SK-N-SH treated with all-trans-retinoic acid at 6 μM for 48 hours (cell line): ENCODE measurements at regions not wholly inside any gene's neighbourhood (a gene's known extent, or its start where the extent isn't known, plus 50 kb on each side); places are given as distances from the start of the nearest gene placed in this dataset.

Source experiments
- ATAC-seq: fragments of 200-7000 bp; cut with Tn5 transposase; 3 replicates; pipeline ENCODE4 v1.9.1; 2020; ENCODE audit warnings: mild to moderate bottlenecking, moderate library complexity
- ARNTL ChIP-seq: fragments of 450-650 bp; formaldehyde crosslinking; IDR thresholded peaks from 2 replicates; pipeline ENCODE4 v1.5.0; 2020; ENCODE audit warnings: low read depth, mild to moderate bottlenecking, moderate library complexity, borderline replicate concordance
- BACH2 ChIP-seq: fragments of 250-450 bp; sonication (Bioruptor Pico); IDR thresholded peaks from 2 replicates; pipeline ENCODE4 v1.9.0; 2021; ENCODE audit warnings: mild to moderate bottlenecking, borderline replicate concordance
- CSDC2 ChIP-seq: fragments of 250-450 bp; sonication (Bioruptor Pico); IDR thresholded peaks from 2 replicates; pipeline ENCODE4 v1.5.0; 2020; ENCODE audit warnings: mild to moderate bottlenecking, moderate library complexity
- CSRNP3 ChIP-seq: fragments of 250-450 bp; sonication (Bioruptor Pico); IDR thresholded peaks from 2 replicates; pipeline ENCODE4 v1.5.1; 2021; ENCODE audit warnings: mild to moderate bottlenecking, moderate library complexity
- ESRRG ChIP-seq: fragments of 250-450 bp; sonication (Bioruptor Pico); IDR thresholded peaks from 2 replicates; pipeline ENCODE4 v1.6.1; 2021; ENCODE audit warnings: mild to moderate bottlenecking
- GLIS3 ChIP-seq: fragments of 250-450 bp; sonication (Bioruptor Pico); IDR thresholded peaks from 2 replicates; pipeline ENCODE4 v1.5.0; 2020; ENCODE audit warnings: mild to moderate bottlenecking, moderate library complexity
- ISL1 ChIP-seq: fragments of 250-450 bp; sonication (Bioruptor Pico); IDR thresholded peaks from 2 replicates; pipeline ENCODE4 v2.1.2; 2022; ENCODE audit warnings: mild to moderate bottlenecking, moderate library complexity
- OSR1 ChIP-seq: fragments of 250-450 bp; sonication (Bioruptor Pico); IDR thresholded peaks from 2 replicates; pipeline ENCODE4 v1.8.0; 2022; ENCODE audit warnings: moderate library complexity, mild to moderate bottlenecking, inconsistent platforms
- PATZ1 ChIP-seq: fragments of 250-450 bp; sonication (Bioruptor Pico); IDR thresholded peaks from 2 replicates; pipeline ENCODE4 v1.8.0; 2020; ENCODE audit warnings: mild to moderate bottlenecking, moderate library complexity, borderline replicate concordance
- PPARA ChIP-seq: fragments of 250-450 bp; sonication (Bioruptor Pico); IDR thresholded peaks from 2 replicates; pipeline ENCODE4 v1.5.0; 2020; ENCODE audit warnings: mild to moderate bottlenecking, borderline replicate concordance
- RARB ChIP-seq: fragments of 250-450 bp; sonication (Bioruptor Pico); IDR thresholded peaks from 2 replicates; pipeline ENCODE4 v1.8.0; 2021; ENCODE audit warnings: mild to moderate bottlenecking, moderate library complexity
- SNAI2 ChIP-seq: fragments of 250-450 bp; sonication (Bioruptor Pico); IDR thresholded peaks from 2 replicates; pipeline ENCODE4 v1.5.0; 2020; ENCODE audit warnings: mild to moderate bottlenecking, moderate library complexity
- TCF4 ChIP-seq: fragments of 250-450 bp; sonication (Bioruptor Pico); IDR thresholded peaks from 2 replicates; pipeline ENCODE4 v1.8.0; 2021; ENCODE audit warnings: mild to moderate bottlenecking, moderate library complexity, borderline replicate concordance
- TOX ChIP-seq: fragments of 250-450 bp; sonication (Bioruptor Pico); IDR thresholded peaks from 2 replicates; pipeline ENCODE4 v1.8.0; 2021; ENCODE audit warnings: mild to moderate bottlenecking, moderate library complexity, borderline replicate concordance
- ZC3H10 ChIP-seq: fragments of 250-450 bp; sonication (Bioruptor Pico); IDR thresholded peaks from 2 replicates; pipeline ENCODE4 v1.5.1; 2021; ENCODE audit warnings: mild to moderate bottlenecking, moderate library complexity
- ZFP3 ChIP-seq: fragments of 250-450 bp; sonication (Bioruptor Pico); IDR thresholded peaks from 2 replicates; pipeline ENCODE4 v1.5.0; 2020; ENCODE audit warnings: mild to moderate bottlenecking, moderate library complexity
- ZFP30 ChIP-seq: fragments of 450-650 bp; formaldehyde crosslinking; IDR thresholded peaks from 2 replicates; pipeline ENCODE4 v1.5.0; 2022; ENCODE audit warnings: mild to moderate bottlenecking, moderate library complexity
- ZNF565 ChIP-seq: fragments of 450-650 bp; formaldehyde crosslinking; conservative IDR thresholded peaks from 2 replicates; pipeline ENCODE4 v1.5.0; 2020; ENCODE audit warnings: low read depth, mild to moderate bottlenecking, moderate library complexity
- ZNF70 ChIP-seq: fragments of 450-650 bp; formaldehyde crosslinking; IDR thresholded peaks from 2 replicates; pipeline ENCODE4 v1.5.0; 2020; ENCODE audit warnings: mild to moderate bottlenecking, moderate library complexity
- ZNF8 ChIP-seq: fragments of 450-650 bp; formaldehyde crosslinking; IDR thresholded peaks from 2 replicates; pipeline ENCODE4 v1.5.0; 2020; ENCODE audit warnings: mild to moderate bottlenecking, moderate library complexity
- TF ChIP-seq, protein P1 (sequence below): fragments of 250-450 bp; sonication (Bioruptor Pico); IDR thresholded peaks from 2 replicates; pipeline ENCODE4 v1.8.0; 2021; ENCODE audit warnings: low read depth, mild to moderate bottlenecking, moderate library complexity, borderline replicate concordance
- TF ChIP-seq, protein P2 (sequence below): fragments of 250-450 bp; sonication (Bioruptor Pico); IDR thresholded peaks from 2 replicates; pipeline ENCODE4 v1.5.1; 2020; ENCODE audit warnings: low read depth, mild to moderate bottlenecking, moderate library complexity

DNA sequence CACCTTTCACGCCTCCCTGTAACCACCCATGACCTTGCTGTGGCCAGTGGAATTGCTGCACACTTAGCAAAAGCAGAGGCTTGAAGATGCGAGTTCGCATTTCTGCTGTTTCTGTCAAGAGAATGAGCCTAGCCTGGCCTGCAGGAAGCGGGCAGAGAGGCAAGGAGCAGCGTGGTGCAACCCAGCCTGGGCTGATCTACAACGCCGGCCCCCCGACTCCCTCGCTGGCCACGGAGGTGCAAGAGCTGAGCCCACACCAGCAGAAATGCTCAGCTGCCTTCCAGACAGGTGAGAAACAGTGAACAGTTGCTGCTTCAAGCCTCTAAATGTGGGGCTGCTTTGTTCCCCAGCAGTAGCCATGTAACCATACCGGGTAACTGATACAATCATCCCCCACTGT lies 116.4 kb downstream of the NCOR2 start:
- ATAC-seq: no peak
- no peak for TF ChIP-seq ISL1
- TF ChIP-seq BACH2 (CRISPR knock-in tag): no peak
- TF ChIP-seq TCF4 (CRISPR knock-in tag): no peak
- TF ChIP-seq ZNF8 (CRISPR knock-in tag): no peak
- TF ChIP-seq RARB (CRISPR knock-in tag): no peak
- TF ChIP-seq PPARA (CRISPR knock-in tag): no peak
- TF ChIP-seq, protein P1, sequence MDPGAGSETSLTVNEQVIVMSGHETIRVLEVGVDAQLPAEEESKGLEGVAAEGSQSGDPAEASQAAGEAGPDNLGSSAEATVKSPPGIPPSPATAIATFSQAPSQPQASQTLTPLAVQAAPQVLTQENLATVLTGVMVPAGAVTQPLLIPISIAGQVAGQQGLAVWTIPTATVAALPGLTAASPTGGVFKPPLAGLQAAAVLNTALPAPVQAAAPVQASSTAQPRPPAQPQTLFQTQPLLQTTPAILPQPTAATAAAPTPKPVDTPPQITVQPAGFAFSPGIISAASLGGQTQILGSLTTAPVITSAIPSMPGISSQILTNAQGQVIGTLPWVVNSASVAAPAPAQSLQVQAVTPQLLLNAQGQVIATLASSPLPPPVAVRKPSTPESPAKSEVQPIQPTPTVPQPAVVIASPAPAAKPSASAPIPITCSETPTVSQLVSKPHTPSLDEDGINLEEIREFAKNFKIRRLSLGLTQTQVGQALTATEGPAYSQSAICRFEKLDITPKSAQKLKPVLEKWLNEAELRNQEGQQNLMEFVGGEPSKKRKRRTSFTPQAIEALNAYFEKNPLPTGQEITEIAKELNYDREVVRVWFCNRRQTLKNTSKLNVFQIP (CRISPR knock-in tag): no peak
- TF ChIP-seq CSDC2: no peak
- no peak for TF ChIP-seq ZFP3 (CRISPR knock-in tag)
- TF ChIP-seq OSR1: no peak
- no peak for TF ChIP-seq ZNF70 (CRISPR knock-in tag)
- no peak for TF ChIP-seq ZFP30 (CRISPR knock-in tag)
- TF ChIP-seq SNAI2 (CRISPR knock-in tag): no peak
- no peak for TF ChIP-seq PATZ1 (CRISPR knock-in tag)
- TF ChIP-seq CSRNP3 (CRISPR knock-in tag): no peak

DNA sequence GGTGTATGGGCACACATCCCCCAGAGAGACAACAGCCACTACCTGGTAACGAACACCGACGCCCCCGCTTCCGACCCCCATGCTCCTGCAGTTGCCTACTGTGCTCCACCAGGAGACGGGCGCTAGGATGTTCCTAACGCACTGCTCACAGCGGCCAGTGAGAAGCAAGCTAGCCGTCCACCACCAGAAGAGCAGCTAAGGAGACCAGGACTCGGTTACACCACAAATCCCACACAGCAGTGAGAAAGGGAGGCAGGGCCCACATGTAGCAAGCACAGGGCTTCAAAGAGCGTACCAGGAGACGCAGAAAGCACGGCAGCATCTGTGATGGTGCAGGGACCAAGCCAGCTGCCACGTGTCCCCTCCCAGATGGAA lies 117.0 kb downstream of the NCOR2 start:
- no peak for ATAC-seq
- no peak for TF ChIP-seq RARB (CRISPR knock-in tag)
- no peak for TF ChIP-seq ESRRG (CRISPR knock-in tag)
- TF ChIP-seq ARNTL (CRISPR knock-in tag): no peak
- no peak for TF ChIP-seq GLIS3 (CRISPR knock-in tag)
- no peak for TF ChIP-seq OSR1
- TF ChIP-seq, protein P1 (CRISPR knock-in tag): no peak
- no peak for TF ChIP-seq ZNF565
- TF ChIP-seq, protein P2, sequence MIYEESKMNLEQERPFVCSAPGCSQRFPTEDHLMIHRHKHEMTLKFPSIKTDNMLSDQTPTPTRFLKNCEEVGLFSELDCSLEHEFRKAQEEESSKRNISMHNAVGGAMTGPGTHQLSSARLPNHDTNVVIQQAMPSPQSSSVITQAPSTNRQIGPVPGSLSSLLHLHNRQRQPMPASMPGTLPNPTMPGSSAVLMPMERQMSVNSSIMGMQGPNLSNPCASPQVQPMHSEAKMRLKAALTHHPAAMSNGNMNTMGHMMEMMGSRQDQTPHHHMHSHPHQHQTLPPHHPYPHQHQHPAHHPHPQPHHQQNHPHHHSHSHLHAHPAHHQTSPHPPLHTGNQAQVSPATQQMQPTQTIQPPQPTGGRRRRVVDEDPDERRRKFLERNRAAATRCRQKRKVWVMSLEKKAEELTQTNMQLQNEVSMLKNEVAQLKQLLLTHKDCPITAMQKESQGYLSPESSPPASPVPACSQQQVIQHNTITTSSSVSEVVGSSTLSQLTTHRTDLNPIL (CRISPR knock-in tag): no peak
- TF ChIP-seq CSRNP3 (CRISPR knock-in tag): no peak
- no peak for TF ChIP-seq TCF4 (CRISPR knock-in tag)
- no peak for TF ChIP-seq CSDC2
- TF ChIP-seq PATZ1 (CRISPR knock-in tag): no peak
- no peak for TF ChIP-seq PPARA (CRISPR knock-in tag)
- TF ChIP-seq ZC3H10: no peak
- no peak for TF ChIP-seq TOX
- TF ChIP-seq BACH2 (CRISPR knock-in tag): no peak
- no peak for TF ChIP-seq ISL1
- no peak for TF ChIP-seq SNAI2 (CRISPR knock-in tag)
- no peak for TF ChIP-seq ZFP30 (CRISPR knock-in tag)
- TF ChIP-seq ZNF8 (CRISPR knock-in tag): no peak
